HG03457 (cell line): ENCODE measurements at regions not wholly inside any gene's neighbourhood (a gene's known extent, or its start where the extent isn't known, plus 50 kb on each side); places are given as distances from the start of the nearest gene placed in this dataset.

ENCODE experiments used
- ATAC-seq: cut with Tn5 transposase; IDR thresholded peaks from one replicate; pipeline ENCODE4 v1.9.1; 2021; ENCODE audit warnings: moderate number of reproducible peaks; ENCODE audit not compliant: unreplicated experiment

GRCh38 chr11:92744929-92745585 lies 224.4 kb upstream of the MTNR1B start:
- ATAC-seq = no peak

GRCh38 chr11:92750794-92751193 lies 218.7 kb upstream of the MTNR1B start:
- no peak for ATAC-seq

- ATAC-seq = no peak
These were observed 217.9 kb upstream of the MTNR1B start for GRCh38 chr11:92751594-92751993.

DNA sequence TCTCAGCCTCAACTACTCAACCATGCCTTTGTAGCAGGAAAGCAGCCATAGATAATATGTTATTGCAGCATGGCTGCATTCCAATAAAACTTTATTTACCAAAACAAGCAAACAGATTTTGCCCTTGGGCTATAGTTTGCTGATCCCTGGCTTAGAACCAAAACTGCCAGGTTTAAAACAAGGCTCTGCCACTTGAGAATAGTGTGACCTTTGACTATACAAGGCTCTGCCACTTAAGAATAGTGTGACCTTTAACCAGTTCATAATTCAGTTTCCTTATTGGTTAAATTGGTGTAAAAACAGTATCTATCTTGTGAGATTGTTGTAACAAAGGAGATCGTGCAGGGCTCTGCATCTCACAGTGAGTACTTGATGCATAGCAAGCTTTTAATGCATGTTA lies 217.3 kb upstream of the MTNR1B start:
- no peak for ATAC-seq

GRCh38 chr11:92753161-92753560 lies 216.3 kb upstream of the MTNR1B start:
- no peak for ATAC-seq

- no peak for ATAC-seq
These were observed 211.1 kb upstream of the MTNR1B start for GRCh38 chr11:92758241-92758780.

- ATAC-seq = no peak
These were observed 209.8 kb upstream of the MTNR1B start for GRCh38 chr11:92759571-92760214.

GRCh38 chr11:92762121-92762540 lies 207.3 kb upstream of the MTNR1B start:
- ATAC-seq = no peak

DNA sequence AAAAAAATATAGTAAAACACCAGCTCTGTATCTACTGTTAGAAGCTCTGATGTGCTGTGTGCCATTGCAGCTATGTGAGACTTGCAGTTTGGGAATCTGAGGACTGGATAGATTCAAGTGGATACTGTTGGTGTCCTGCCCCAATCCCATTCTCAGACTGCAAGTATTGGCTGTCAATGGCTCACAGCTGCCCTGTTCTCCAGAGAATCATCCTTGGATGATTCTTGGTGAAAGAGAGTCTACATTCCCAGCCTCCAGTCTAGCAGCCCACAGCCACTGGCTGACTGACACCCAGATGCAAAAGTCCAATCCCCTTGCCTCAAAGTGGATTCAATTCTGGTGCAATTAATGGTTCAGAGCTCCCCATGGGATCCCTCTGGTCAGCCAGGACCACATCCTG lies 206.1 kb upstream of the MTNR1B start:
- ATAC-seq = no peak

- no peak for ATAC-seq
These were observed 205.3 kb upstream of the MTNR1B start for GRCh38 chr11:92764128-92764527.

- no peak for ATAC-seq
These were observed 204.2 kb upstream of the MTNR1B start for GRCh38 chr11:92765082-92765840.

DNA sequence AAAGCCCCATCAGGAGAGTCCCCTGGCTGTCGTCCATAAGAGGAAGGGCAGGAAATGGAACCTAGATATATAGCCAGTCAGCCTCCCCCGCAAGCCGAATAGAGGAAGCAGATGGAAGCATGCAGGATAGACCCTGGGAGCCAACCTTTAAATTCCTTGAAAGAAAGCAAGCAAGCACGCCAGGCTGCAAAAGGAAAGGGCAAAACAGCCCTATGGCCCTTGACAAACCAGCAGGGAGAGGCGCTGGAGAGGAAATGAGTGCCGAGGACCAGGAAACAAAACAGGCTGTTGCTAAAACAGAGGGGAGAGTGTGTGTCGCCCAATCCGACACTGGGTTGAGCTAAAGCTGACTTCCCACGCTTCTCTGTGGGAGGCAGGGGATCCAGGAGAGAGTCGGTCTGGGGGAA lies 203.5 kb upstream of the MTNR1B start:
- ATAC-seq = no peak

DNA sequence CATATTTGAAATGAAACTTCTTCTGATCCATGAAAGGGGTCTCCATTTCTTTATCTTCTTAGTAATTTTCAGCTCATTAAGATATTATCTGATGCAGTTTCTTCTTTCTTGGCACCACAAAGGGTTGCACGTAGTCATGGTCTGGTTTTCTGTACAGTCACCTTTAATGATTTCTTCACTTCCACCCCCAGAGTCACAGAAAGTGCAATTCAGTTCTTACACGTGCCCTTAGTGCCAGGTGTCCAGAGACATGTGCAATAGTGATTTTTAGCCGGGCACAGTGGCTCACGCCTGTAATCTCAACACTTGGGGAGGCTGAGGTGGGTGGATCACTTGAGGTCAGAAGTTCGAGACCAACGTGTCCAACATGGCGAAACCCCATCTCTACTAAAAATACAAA lies 202.8 kb upstream of the MTNR1B start:
- ATAC-seq = no peak

DNA sequence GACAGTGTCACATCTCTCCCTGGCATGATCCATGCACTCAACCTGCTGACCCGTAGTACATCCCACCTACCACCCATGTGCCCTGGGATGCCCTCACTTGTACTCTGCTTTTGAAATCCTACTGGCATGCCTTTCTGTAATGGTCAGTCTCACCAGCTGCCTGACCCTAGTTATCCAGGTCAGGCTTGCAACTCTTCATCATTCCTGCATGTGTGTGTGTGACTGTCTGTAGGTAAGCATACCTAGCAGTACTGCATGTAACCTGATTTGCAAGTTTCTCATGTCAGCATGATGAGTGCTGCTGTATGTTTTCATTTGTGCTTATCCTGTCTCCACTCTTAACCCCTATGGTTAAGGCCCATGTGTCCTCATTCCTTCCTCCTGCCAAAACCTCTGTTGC lies 202.0 kb upstream of the MTNR1B start:
- no peak for ATAC-seq

GRCh38 chr11:92768121-92768840 lies 201.2 kb upstream of the MTNR1B start:
- ATAC-seq = no peak

- ATAC-seq = no peak
These were observed 200.3 kb upstream of the MTNR1B start for GRCh38 chr11:92769112-92769511.

GRCh38 chr11:92770419-92770818 lies 199.0 kb upstream of the MTNR1B start:
- no peak for ATAC-seq

DNA sequence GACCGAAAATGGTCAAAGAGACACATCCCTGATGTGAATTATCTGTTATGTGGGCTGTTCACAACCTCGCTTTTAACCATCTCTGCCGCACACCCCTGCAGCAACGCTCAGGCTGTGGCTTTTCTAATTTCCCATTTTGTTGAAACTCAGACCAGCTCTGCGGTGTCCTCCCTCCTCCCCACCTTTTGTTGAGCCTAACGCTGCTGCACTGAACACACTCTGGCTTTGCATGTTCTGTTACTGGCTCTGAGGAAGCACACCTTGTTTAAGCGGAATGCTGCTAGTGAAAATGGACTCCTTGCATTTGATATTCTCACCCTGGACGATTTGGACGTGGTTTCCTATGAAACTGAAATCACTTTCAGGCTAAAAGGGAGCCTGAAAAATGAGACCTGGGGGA lies 198.5 kb upstream of the MTNR1B start:
- ATAC-seq = no peak

- ATAC-seq = no peak
These were observed 197.8 kb upstream of the MTNR1B start for GRCh38 chr11:92771701-92772100.

- ATAC-seq = no peak
These were observed 194.3 kb upstream of the MTNR1B start for GRCh38 chr11:92775003-92775676.

DNA sequence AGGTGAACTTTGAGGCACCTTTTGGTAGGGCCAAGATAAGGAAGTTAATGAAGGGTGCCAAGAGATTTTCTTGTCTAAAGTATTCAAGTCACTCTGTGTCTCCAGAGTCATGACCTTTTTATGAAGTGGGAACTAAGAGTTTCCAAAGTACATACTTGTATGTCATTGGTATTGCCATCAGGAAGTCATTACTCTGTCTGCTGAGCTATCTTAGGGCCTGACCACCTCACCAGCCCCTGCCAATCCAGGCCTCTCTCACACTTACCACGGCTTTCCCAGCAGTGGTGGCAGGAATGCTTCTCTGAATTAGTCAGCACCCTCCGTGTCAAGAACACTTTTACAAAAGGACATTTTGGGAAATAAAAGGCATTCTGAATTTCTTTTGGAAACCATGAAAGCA lies 192.8 kb upstream of the MTNR1B start:
- ATAC-seq = no peak
